ENCODE measurements at regions not wholly inside any gene's neighbourhood (a gene's known extent, or its start where the extent isn't known, plus 50 kb on each side); places are given as distances from the start of the nearest gene placed in this dataset.

DNA sequence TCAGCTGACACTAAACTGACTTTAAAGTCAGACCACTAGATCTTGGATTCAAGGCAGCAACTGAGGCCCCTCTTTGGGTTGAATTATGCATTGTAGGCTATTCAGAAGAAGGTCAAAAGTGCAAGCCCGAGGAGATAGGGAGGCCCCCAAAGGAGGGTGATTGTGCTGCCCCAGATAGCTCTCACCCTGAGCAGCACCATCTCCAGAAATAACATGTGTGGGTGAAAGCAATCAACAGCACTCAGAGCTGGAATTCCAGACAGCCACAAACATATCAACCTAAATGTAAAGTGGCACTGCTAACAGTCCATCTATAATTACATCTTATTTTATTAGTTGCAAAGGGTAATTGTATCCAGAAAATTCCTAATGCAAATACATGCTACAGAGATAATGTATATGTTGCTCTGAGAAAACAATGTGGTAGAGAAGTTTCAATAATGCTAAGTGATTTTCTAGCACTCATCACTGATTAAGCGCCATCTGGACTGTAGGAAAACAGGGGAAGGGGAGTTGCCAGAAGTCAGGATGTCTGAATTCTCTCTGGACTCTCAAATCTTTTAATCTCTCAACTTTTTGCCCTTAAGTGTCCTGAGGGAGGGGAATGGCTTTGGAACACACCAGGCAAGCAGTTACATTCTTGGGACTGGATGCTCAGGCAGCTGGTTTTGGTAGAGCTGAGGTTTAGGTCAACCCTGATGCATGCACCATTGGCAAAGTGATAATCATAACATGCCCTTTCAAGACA lies 61.8 kb upstream of the SFRP2 start:
- Histone ChIP-seq H3K4me3 (ENCODE audit: low read depth, low read length) (no peak overlapping the region), H3K9ac (ENCODE audit: low read depth, low read length) (no peak overlapping the region), H3K9me3 (ENCODE audit: control insufficient read depth, insufficient read depth, low read length) (no peaks in the 10 kb centered on the region), H3K27me3 (ENCODE audit: control insufficient read depth, insufficient read depth, low read length) (no peaks in the 10 kb centered on the region), H3K4me1 (ENCODE audit: control insufficient read depth, insufficient read depth, low read length) (no peaks in the 10 kb centered on the region), H3K36me3 (ENCODE audit: control insufficient read depth, insufficient read depth, low read length) (no peaks in the 10 kb centered on the region), H3K27ac (ENCODE audit: low read depth, low read length) (no peak overlapping the region)

DNA sequence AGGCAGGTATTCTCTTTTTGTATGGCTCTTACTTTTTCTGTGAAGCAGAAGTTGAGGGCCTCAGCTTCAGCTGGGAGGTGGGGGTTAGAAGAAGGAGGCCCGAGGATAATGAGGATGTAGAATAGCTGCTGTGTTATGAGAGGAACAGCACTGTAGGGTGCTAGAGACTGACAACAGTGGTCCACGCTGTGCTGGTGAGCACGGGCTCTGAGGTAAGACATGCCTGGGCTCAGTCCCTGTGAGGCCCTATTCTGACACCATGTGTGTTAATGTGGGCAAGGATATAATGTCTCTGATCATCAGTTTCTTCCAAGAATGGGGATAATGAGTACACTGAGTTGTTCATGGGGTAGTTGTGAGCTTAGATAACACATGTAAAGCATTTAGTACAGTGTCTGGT lies 55.3 kb upstream of the SFRP2 start:
- Histone ChIP-seq H3K4me3 (ENCODE audit: low read depth, low read length) (no peak overlapping the region), H3K4me1 (ENCODE audit: control insufficient read depth, insufficient read depth, low read length) (no peaks in the 10 kb centered on the region), H3K27me3 (ENCODE audit: control insufficient read depth, insufficient read depth, low read length) (no peaks in the 10 kb centered on the region), H3K36me3 (ENCODE audit: control insufficient read depth, insufficient read depth, low read length) (no peaks in the 10 kb centered on the region), H3K27ac (ENCODE audit: low read depth, low read length) (no peak overlapping the region), H3K9ac (ENCODE audit: low read depth, low read length) (no peak overlapping the region), H3K9me3 (ENCODE audit: control insufficient read depth, insufficient read depth, low read length) (no peaks in the 10 kb centered on the region; the same call in 1 of the 2 replicates)
